Astrocyte (in vitro differentiated cells and primary cell): ENCODE measurements at regions not wholly inside any gene's neighbourhood (a gene's known extent, or its start where the extent isn't known, plus 50 kb on each side); places are given as distances from the start of the nearest gene placed in this dataset.

ENCODE experiments used
- DNase-seq: peaks from one replicate; pipeline ENCODE4 v3.0.0-alpha.2; 2010; ENCODE audit warnings: low read depth
- FAIRE-seq: peaks from 2 replicates; lab custom pipeline; 2011; peaks lifted over from hg19 to GRCh38; lab: Jason Lieb, UNC
- H2AFZ ChIP-seq: 2 replicates; pipeline ENCODE4 v1.6.0; 2012; ENCODE audit warnings: low read depth, low read length, inconsistent platforms
- H3K27ac ChIP-seq: 2 replicates; pipeline ENCODE4 v1.5.1; 2011; ENCODE audit warnings: low read depth, low read length, inconsistent platforms
- H3K27me3 ChIP-seq: 2 replicates; pipeline ENCODE4 v1.6.0; 2011; ENCODE audit warnings: low read length, inconsistent platforms; ENCODE audit not compliant: insufficient read depth
- H3K36me3 ChIP-seq: 2 replicates; pipeline ENCODE4 v1.5.1; 2011; ENCODE audit warnings: low read length, inconsistent platforms; ENCODE audit not compliant: insufficient read depth
- H3K4me1 ChIP-seq: 2 replicates; pipeline ENCODE4 v1.5.1; 2011; ENCODE audit warnings: low read length, inconsistent platforms; ENCODE audit not compliant: insufficient read depth
- H3K4me2 ChIP-seq: 2 replicates; pipeline ENCODE4 v1.6.0; 2012; ENCODE audit warnings: low read length, inconsistent platforms
- H3K4me3 ChIP-seq: 2 replicates; pipeline ENCODE4 v1.5.1; 2011; ENCODE audit warnings: low read depth, mild to moderate bottlenecking, low read length, inconsistent platforms; ENCODE audit not compliant: insufficient read depth
- H3K79me2 ChIP-seq: 2 replicates; pipeline ENCODE4 v1.6.0; 2012; ENCODE audit warnings: mild to moderate bottlenecking, low read length, inconsistent platforms; ENCODE audit not compliant: insufficient read depth
- H3K9ac ChIP-seq: 2 replicates; pipeline ENCODE4 v1.6.0; 2012; ENCODE audit warnings: mild to moderate bottlenecking, low read length, inconsistent platforms
- H3K9me3 ChIP-seq: 2 replicates; pipeline ENCODE4 v1.5.1; 2012; ENCODE audit warnings: low read depth, mild to moderate bottlenecking, low read length, inconsistent platforms; ENCODE audit not compliant: insufficient read depth
- H4K20me1 ChIP-seq: 2 replicates; pipeline ENCODE4 v1.6.0; 2012; ENCODE audit warnings: low read length, inconsistent platforms; ENCODE audit not compliant: insufficient read depth
- H3K27ac Mint-ChIP-seq: one replicate; pipeline ENCODE4 v1.8.0; 2021; ENCODE audit warnings: mild to moderate bottlenecking, mixed read lengths; ENCODE audit not compliant: unreplicated experiment
- H3K27me3 Mint-ChIP-seq: one replicate; pipeline ENCODE4 v1.8.0; 2021; ENCODE audit warnings: low read depth, mixed read lengths; ENCODE audit not compliant: unreplicated experiment
- H3K36me3 Mint-ChIP-seq: one replicate; pipeline ENCODE4 v1.8.0; 2021; ENCODE audit warnings: low read depth, mixed read lengths; ENCODE audit not compliant: unreplicated experiment
- H3K4me1 Mint-ChIP-seq: one replicate; pipeline ENCODE4 v1.8.0; 2021; ENCODE audit warnings: low read depth, mixed read lengths; ENCODE audit not compliant: unreplicated experiment
- H3K4me3 Mint-ChIP-seq: one replicate; pipeline ENCODE4 v1.8.0; 2021; ENCODE audit warnings: mild to moderate bottlenecking, moderate library complexity, mixed read lengths; ENCODE audit not compliant: unreplicated experiment
- H3K9me3 Mint-ChIP-seq: one replicate; pipeline ENCODE4 v1.8.0; 2021; ENCODE audit warnings: mild to moderate bottlenecking, mixed read lengths; ENCODE audit not compliant: unreplicated experiment
- CTCF ChIP-seq: IDR thresholded peaks from 2 replicates; pipeline ENCODE4 v1.5.1; 2011; ENCODE audit warnings: low read depth, mild to moderate bottlenecking, inconsistent platforms, low read length, moderate library complexity; ENCODE audit not compliant: insufficient read depth
- EZH2 ChIP-seq: IDR thresholded peaks from 2 replicates; pipeline ENCODE4 v1.6.1; 2012; ENCODE audit warnings: mild to moderate bottlenecking, low read length, inconsistent platforms; ENCODE audit not compliant: insufficient read depth

GRCh38 chr5:135669416-135669815 is 90.6 kb upstream of the CXCL14 start:
- no peaks in the 10 kb centered on the region for H3K36me3 ChIP-seq

GRCh38 chr5:135667673-135668072 is 88.9 kb upstream of the CXCL14 start:
- no peak overlapping the region for H3K27ac Mint-ChIP-seq
- no peak overlapping the region for H3K9ac ChIP-seq
- H3K79me2 ChIP-seq, result no peaks in the 10 kb centered on the region
- no peak for DNase-seq
- H3K9me3 Mint-ChIP-seq, result no peaks in the 10 kb centered on the region
- no peaks in the 10 kb centered on the region for H3K4me1 ChIP-seq
- H3K4me3 Mint-ChIP-seq, result no peak overlapping the region
- H3K36me3 ChIP-seq, result no peaks in the 10 kb centered on the region
- peaks cover 12% of the 10 kb centered on the region for H3K27me3 ChIP-seq
- H3K4me1 Mint-ChIP-seq, result no peaks in the 10 kb centered on the region
- FAIRE-seq, result no peak
- H3K4me2 ChIP-seq, result no peak overlapping the region
- no peak overlapping the region for H3K27ac ChIP-seq
- no peak for TF ChIP-seq EZH2
- no peak for TF ChIP-seq CTCF
- no peak overlapping the region for H3K4me3 ChIP-seq
- no peaks in the 10 kb centered on the region for H3K36me3 Mint-ChIP-seq
- peaks cover 24% of the 10 kb centered on the region for H3K27me3 Mint-ChIP-seq
- H3K9me3 ChIP-seq, result no peaks in the 10 kb centered on the region
- no peak overlapping the region for H2AFZ ChIP-seq
- H4K20me1 ChIP-seq, result no peaks in the 10 kb centered on the region

More at GRCh38 chr5:135669416-135669815, 90.6 kb upstream of the CXCL14 start:
- no peak overlapping the region for H3K27ac ChIP-seq
- TF ChIP-seq CTCF (no peak), EZH2 (no peak)
- peaks cover 9% of the 10 kb centered on the region for H3K27me3 ChIP-seq
- Mint-ChIP-seq H3K36me3 (no peaks in the 10 kb centered on the region), H3K4me3 (no peak overlapping the region), H3K27me3 (peaks cover 18% of the 10 kb centered on the region), H3K9me3 (no peaks in the 10 kb centered on the region), H3K4me1 (no peaks in the 10 kb centered on the region), H3K27ac (no peak overlapping the region)
- H3K79me2 ChIP-seq, result no peaks in the 10 kb centered on the region
- H4K20me1 ChIP-seq, result no peaks in the 10 kb centered on the region
- FAIRE-seq, result no peak
- H3K4me1 ChIP-seq, result no peaks in the 10 kb centered on the region
- no peak overlapping the region for H3K9ac ChIP-seq
- H2AFZ ChIP-seq, result no peak overlapping the region
- H3K9me3 ChIP-seq, result no peaks in the 10 kb centered on the region
- H3K4me3 ChIP-seq, result no peak overlapping the region
- no peak for DNase-seq
- H3K4me2 ChIP-seq, result no peak overlapping the region

GRCh38 chr5:135667204-135667603 is 88.4 kb upstream of the CXCL14 start:
- H3K9ac ChIP-seq, result no peak overlapping the region
- Mint-ChIP-seq H3K36me3 (no peaks in the 10 kb centered on the region), H3K27ac (no peak overlapping the region), H3K4me1 (no peaks in the 10 kb centered on the region), H3K4me3 (no peak overlapping the region), H3K27me3 (peaks cover 24% of the 10 kb centered on the region), H3K9me3 (no peaks in the 10 kb centered on the region)
- FAIRE-seq (no peak), DNase-seq (no peak)
- H3K4me2 ChIP-seq, result no peak overlapping the region
- peaks cover 12% of the 10 kb centered on the region for H3K27me3 ChIP-seq
- H2AFZ ChIP-seq, result no peak overlapping the region
- no peak for TF ChIP-seq CTCF
- no peak for TF ChIP-seq EZH2
- no peaks in the 10 kb centered on the region for H3K36me3 ChIP-seq
- H4K20me1 ChIP-seq, result no peaks in the 10 kb centered on the region
- H3K9me3 ChIP-seq, result no peaks in the 10 kb centered on the region
- H3K4me1 ChIP-seq, result no peaks in the 10 kb centered on the region
- no peak overlapping the region for H3K4me3 ChIP-seq
- no peak overlapping the region for H3K27ac ChIP-seq
- no peaks in the 10 kb centered on the region for H3K79me2 ChIP-seq
